HG03097 (cell line): ENCODE measurements at regions not wholly inside any gene's neighbourhood (a gene's known extent, or its start where the extent isn't known, plus 50 kb on each side); places are given as distances from the start of the nearest gene placed in this dataset.
"Not testable (repeated sequence)": the region's sequence is repeated elsewhere in the genome, so short reads cannot be mapped to it uniquely, and the experiment has no call there.

ENCODE experiments used
- ATAC-seq: cut with Tn5 transposase; IDR thresholded peaks from one replicate; pipeline ENCODE4 v1.9.1; 2021; ENCODE audit not compliant: unreplicated experiment, low FRiP score

GRCh38 chr11:23727387-23727786 lies 769.5 kb upstream of the LUZP2 start:
- no peak for ATAC-seq

GRCh38 chr11:23727794-23728193 lies 769.1 kb upstream of the LUZP2 start:
- ATAC-seq: no peak

- ATAC-seq: no peak
Measured at GRCh38 chr11:23729088-23729487, 767.8 kb upstream of the LUZP2 start.

- no peak for ATAC-seq
Measured at GRCh38 chr11:23730307-23730998, 766.4 kb upstream of the LUZP2 start.

- no peak for ATAC-seq
Measured at GRCh38 chr11:23732026-23732425, 764.8 kb upstream of the LUZP2 start.

GRCh38 chr11:23746896-23747295 lies 750.0 kb upstream of the LUZP2 start:
- no peak for ATAC-seq

GRCh38 chr11:23749762-23750430 lies 747.0 kb upstream of the LUZP2 start:
- no peak for ATAC-seq

- no peak for ATAC-seq
Measured at GRCh38 chr11:23751280-23751679, 745.6 kb upstream of the LUZP2 start.

GRCh38 chr11:23755076-23755475 lies 741.8 kb upstream of the LUZP2 start:
- no peak for ATAC-seq

- no peak for ATAC-seq
Measured at GRCh38 chr11:23755769-23756168, 741.1 kb upstream of the LUZP2 start.

GRCh38 chr11:23759489-23759888 lies 737.4 kb upstream of the LUZP2 start:
- no peak for ATAC-seq

- no peak for ATAC-seq
Measured at GRCh38 chr11:23764286-23764685, 732.6 kb upstream of the LUZP2 start.

- ATAC-seq: no peak
Measured at GRCh38 chr11:23765682-23766252, 731.1 kb upstream of the LUZP2 start.

GRCh38 chr11:23767576-23767975 lies 729.3 kb upstream of the LUZP2 start:
- ATAC-seq: no peak

GRCh38 chr11:23769214-23769613 lies 727.6 kb upstream of the LUZP2 start:
- no peak for ATAC-seq

- ATAC-seq: no peak
Measured at GRCh38 chr11:23772081-23772480, 724.8 kb upstream of the LUZP2 start.

- no peak for ATAC-seq
Measured at GRCh38 chr11:23778971-23779370, 717.9 kb upstream of the LUZP2 start.

- no peak for ATAC-seq
Measured at GRCh38 chr11:23780231-23780630, 716.6 kb upstream of the LUZP2 start.

- ATAC-seq: no peak
Measured at GRCh38 chr11:23781803-23782560, 714.9 kb upstream of the LUZP2 start.

- ATAC-seq: not testable (repeated sequence)
Measured at GRCh38 chr11:23786974-23787373, 709.9 kb upstream of the LUZP2 start.

GRCh38 chr11:23789200-23789853 lies 707.5 kb upstream of the LUZP2 start:
- ATAC-seq: no peak
